ENCODE measurements at regions not wholly inside any gene's neighbourhood (a gene's known extent, or its start where the extent isn't known, plus 50 kb on each side); places are given as distances from the start of the nearest gene placed in this dataset.

DNA sequence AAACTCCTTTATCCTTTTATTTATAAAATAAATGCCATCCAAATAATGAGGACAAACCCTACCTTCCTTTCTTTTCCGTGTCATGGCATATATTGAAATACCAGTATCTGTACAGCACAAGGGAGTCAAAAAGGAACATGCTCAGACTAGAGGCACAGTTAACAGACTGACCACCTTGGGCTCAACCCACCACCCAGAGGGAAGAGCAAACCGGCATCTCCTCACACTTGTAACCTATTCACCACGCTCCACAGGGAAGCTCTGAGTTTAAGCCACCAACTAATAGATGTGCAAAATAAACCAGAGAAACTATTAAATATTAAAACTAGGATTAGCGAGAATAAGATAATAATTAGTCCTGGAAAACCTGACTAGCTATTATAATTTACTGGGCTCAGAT, 112.7 kb downstream of the SIPA1L2 start:
- TF ChIP-seq RFX5 (IDR thresholded peaks at IDR 0.05; ENCODE audit: borderline replicate concordance, low read depth, low read length) (no peak), CTCF (IDR thresholded peaks at IDR 0.05; ENCODE audit: control extremely low read depth in 1 of 3, insufficient read depth in 1 of 3, low read depth in 1 of 3, low read length in 3 of 3) (no peak), KDM1A (IDR thresholded peaks at IDR 0.05; ENCODE audit: borderline replicate concordance, low read length) (no peak), SP1 (IDR thresholded peaks at IDR 0.05; ENCODE audit: low read depth, low read length) (no peak), RXRA (IDR thresholded peaks at IDR 0.05; ENCODE audit: insufficient read depth, low read depth, low read length) (no peak), BCL11A (IDR thresholded peaks at IDR 0.05; ENCODE audit: low read depth in 2 of 2, low read length in 2 of 2) (no peak), EP300 (IDR thresholded peaks at IDR 0.05; ENCODE audit: borderline replicate concordance in 1 of 2, low read depth in 2 of 2, low read length in 2 of 2) (no peak), POLR2A (IDR thresholded peaks at IDR 0.05; ENCODE audit: control extremely low read depth in 1 of 2, low read depth in 2 of 2, low read length in 2 of 2) (no peak), YY1 (IDR thresholded peaks at IDR 0.05; ENCODE audit: low read depth, low read length) (no peak), EZH2 (IDR thresholded peaks at IDR 0.05; ENCODE audit: low read depth, low read length, severe bottlenecking) (no peak), ZNF274 (IDR thresholded peaks at IDR 0.05; ENCODE audit: borderline replicate concordance, extremely low read depth, low read length) (no peak)
- TF ChIP-seq, protein P1, sequence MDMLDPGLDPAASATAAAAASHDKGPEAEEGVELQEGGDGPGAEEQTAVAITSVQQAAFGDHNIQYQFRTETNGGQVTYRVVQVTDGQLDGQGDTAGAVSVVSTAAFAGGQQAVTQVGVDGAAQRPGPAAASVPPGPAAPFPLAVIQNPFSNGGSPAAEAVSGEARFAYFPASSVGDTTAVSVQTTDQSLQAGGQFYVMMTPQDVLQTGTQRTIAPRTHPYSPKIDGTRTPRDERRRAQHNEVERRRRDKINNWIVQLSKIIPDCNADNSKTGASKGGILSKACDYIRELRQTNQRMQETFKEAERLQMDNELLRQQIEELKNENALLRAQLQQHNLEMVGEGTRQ (IDR thresholded peaks at IDR 0.05; ENCODE audit: low read length) = no peak

All from H1 (cell line).